Right lobe of liver (tissue), 6 donors: ENCODE measurements at regions not wholly inside any gene's neighbourhood (a gene's known extent, or its start where the extent isn't known, plus 50 kb on each side); places are given as distances from the start of the nearest gene placed in this dataset.

Source experiments
- ATAC-seq, 4 donors: fragments of 200-7000 bp; cut with Tn5 transposase; one replicate each; pipeline ENCODE4 v1.9.1; 2020; ENCODE audit warnings: mild to moderate bottlenecking in 4 of 4, moderate library complexity in 4 of 4
- DNase-seq, 3 donors: peaks; one replicate each; pipeline ENCODE4 v3.0.0-alpha.2; 2020
- H3K27ac ChIP-seq, 3 donors: fragments of 200-600 bp; one replicate each; pipeline ENCODE4 v1.8.0; 2022
- H3K27me3 ChIP-seq, 2 donors: fragments of 200-600 bp; one replicate each; pipeline ENCODE4 v1.8.0; 2022
- H3K36me3 ChIP-seq, 4 donors: fragments of 200-600 bp; sonication (generic) in 1 of 4; one replicate each; pipeline versions ENCODE4 v1.5.1 to v1.8.0; 2017 to 2022; ENCODE audit warnings: control low read depth in 1 of 4
- H3K4me1 ChIP-seq, 4 donors: fragments of 200-600 bp; sonication (generic) in 1 of 4; one replicate each; pipeline versions ENCODE4 v1.5.1 to v1.8.0; 2017 to 2022; ENCODE audit warnings: control low read depth in 1 of 4
- H3K4me3 ChIP-seq, 3 donors: fragments of 200-600 bp; one replicate each; pipeline ENCODE4 v1.8.0; 2022
- H3K9me3 ChIP-seq, 4 donors: fragments of 200-600 bp; sonication (generic) in 1 of 4; one replicate each; pipeline versions ENCODE4 v1.5.1 to v1.8.0; 2017 to 2022; ENCODE audit warnings: control low read depth in 1 of 4
- POLR2A ChIP-seq: fragments of 450-650 bp; IDR thresholded peaks from one replicate; pipeline ENCODE4 v1.6.1; 2017; ENCODE audit warnings: antibody characterized with exemption, mild to moderate bottlenecking
- WGBS: methylation state at CpG from one replicate; pipeline ENCODE4 v1.1.6; 2018; ENCODE audit warnings: low coverage, low lambda C conversion rate; ENCODE audit not compliant: insufficient coverage; ENCODE audit errors: missing lambda C conversion rate; 5-methylcytosine and 5-hydroxymethylcytosine counted together
- intact Hi-C, 2 donors: fragments of 100-400 bp; cut with DNase I; formaldehyde crosslinking; loops; one replicate each; pipeline versions ENCODE4 v1.11.2 to v1.14.1; 2022
- TF ChIP-seq, protein P1 (sequence below), 4 donors: fragments of 200-600 bp in 3 of 4; fragments of 450-650 bp in 1 of 4; IDR thresholded peaks; one replicate each; pipeline versions ENCODE4 v1.5.1 to v1.8.0; 2016 to 2022; ENCODE audit warnings: antibody characterized with exemption in 4 of 4, mild to moderate bottlenecking in 2 of 4
- donor health status: DM: no; HTN: yes; CAD: no.
- donor health status: DM: no; HTN: no; CAD: no.
- donor health status: DM: no; HTN: no; CAD: no.
- donor health status: DM: no; HTN: yes; CAD: no.
- donor health status: DM: no; HTN: yes; CAD: no.

DNA sequence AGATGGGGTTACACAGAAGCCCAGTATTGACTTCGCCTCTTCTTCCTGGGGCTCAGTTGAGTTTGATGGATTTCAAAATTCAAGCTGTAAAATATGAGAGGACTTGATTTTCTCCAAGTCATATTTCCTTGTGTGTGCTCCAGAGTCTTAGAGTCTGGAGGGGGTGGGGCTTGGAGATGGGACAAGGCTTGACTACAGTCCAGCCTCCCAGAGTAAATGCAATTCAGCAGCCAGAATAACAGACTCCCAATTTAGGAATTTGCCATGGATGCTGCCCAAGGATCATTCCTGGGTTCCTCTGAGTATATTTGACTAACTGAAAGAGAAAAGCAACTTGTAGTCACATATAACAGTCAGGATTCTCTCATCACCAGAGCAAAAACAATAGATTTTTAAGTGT lies 53.7 kb upstream of the RBPJ start:
- H3K27ac ChIP-seq, result no peak overlapping the region
- no peaks in the 10 kb centered on the region for H3K9me3 ChIP-seq
- no peaks in the 10 kb centered on the region for H3K27me3 ChIP-seq
- no peaks in the 10 kb centered on the region for H3K36me3 ChIP-seq
- H3K4me1 ChIP-seq, result no peaks in the 10 kb centered on the region
- DNase-seq (no peak), ATAC-seq (no peak)
- TF ChIP-seq, protein P1, sequence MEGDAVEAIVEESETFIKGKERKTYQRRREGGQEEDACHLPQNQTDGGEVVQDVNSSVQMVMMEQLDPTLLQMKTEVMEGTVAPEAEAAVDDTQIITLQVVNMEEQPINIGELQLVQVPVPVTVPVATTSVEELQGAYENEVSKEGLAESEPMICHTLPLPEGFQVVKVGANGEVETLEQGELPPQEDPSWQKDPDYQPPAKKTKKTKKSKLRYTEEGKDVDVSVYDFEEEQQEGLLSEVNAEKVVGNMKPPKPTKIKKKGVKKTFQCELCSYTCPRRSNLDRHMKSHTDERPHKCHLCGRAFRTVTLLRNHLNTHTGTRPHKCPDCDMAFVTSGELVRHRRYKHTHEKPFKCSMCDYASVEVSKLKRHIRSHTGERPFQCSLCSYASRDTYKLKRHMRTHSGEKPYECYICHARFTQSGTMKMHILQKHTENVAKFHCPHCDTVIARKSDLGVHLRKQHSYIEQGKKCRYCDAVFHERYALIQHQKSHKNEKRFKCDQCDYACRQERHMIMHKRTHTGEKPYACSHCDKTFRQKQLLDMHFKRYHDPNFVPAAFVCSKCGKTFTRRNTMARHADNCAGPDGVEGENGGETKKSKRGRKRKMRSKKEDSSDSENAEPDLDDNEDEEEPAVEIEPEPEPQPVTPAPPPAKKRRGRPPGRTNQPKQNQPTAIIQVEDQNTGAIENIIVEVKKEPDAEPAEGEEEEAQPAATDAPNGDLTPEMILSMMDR (IDR thresholded peaks at IDR 0.05), result no peak
- no peak for TF ChIP-seq POLR2A
- no peak overlapping the region for H3K4me3 ChIP-seq
- 73% methylated on average over 1 of the region's 1 CpG for WGBS
- intact Hi-C loops, result no loop called here

DNA sequence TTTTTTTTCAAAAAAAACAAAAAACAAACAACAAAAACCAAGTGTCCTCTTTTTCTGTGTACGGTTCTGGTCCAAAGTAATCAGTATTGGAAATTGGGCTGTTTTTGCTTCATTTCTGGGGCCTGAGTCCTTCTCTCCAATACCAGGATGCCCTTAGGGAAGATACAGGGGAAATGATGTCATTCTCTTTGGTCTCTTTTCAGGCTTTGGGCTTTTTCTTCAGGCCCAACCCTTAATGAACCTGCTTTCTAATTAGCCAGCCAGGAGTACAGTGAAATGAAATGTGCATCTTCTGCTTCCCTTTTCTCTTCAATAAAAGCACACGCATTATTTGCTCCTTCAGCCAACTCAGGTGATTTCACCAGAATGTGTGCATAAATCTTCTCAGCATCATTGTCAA lies 52.6 kb upstream of the RBPJ start:
- 56% methylated on average over 2 of the region's 2 CpGs for WGBS
- no peak overlapping the region for H3K27ac ChIP-seq

DNA sequence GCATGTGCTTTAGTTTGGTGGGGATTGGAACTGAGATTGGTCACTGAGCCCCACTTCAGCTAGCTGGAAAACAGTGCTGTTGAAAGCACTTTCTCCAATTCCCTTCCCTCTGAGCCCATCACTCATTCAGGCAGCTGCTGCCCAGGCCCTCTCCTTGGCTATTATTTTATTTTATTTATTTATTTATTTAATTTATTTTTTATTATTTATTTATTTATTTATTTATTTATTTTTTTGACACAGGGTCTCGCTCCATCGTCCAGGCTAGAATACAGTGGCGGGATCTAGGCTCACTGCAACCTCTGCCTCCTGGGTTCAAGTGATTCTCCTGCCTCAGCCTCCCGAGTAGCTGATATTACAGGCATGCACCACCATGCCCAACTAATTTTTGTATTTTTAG lies 51.8 kb upstream of the RBPJ start:
- WGBS, result 88% methylated on average over 4 of the region's 4 CpGs
- no peak overlapping the region for H3K27ac ChIP-seq
- no peak for ATAC-seq
- H3K4me1 ChIP-seq, result no peaks in the 10 kb centered on the region
- DNase-seq, result no peak
- no peaks in the 10 kb centered on the region for H3K9me3 ChIP-seq
- no peak overlapping the region for H3K4me3 ChIP-seq
- TF ChIP-seq POLR2A, result no peak
- TF ChIP-seq, protein P1 (IDR thresholded peaks at IDR 0.05), result no peak
- no peaks in the 10 kb centered on the region for H3K36me3 ChIP-seq
- intact Hi-C loops, result no loop called here
- H3K27me3 ChIP-seq, result no peaks in the 10 kb centered on the region

More for the DNA sequence above, 52.6 kb upstream of the RBPJ start:
- no peak for ATAC-seq
- Histone ChIP-seq H3K9me3 (no peaks in the 10 kb centered on the region), H3K4me3 (no peak overlapping the region), H3K4me1 (no peaks in the 10 kb centered on the region), H3K27me3 (no peaks in the 10 kb centered on the region), H3K36me3 (no peaks in the 10 kb centered on the region)
- TF ChIP-seq, protein P1 (IDR thresholded peaks at IDR 0.05), result no peak
- no peak for TF ChIP-seq POLR2A
- DNase-seq, result no peak
- intact Hi-C loops, result no loop called here
